ENCODE measurements at regions not wholly inside any gene's neighbourhood (a gene's known extent, or its start where the extent isn't known, plus 50 kb on each side); places are given as distances from the start of the nearest gene placed in this dataset.

GRCh38 chr6:9487128-9487527 lies 927.7 kb downstream of the TFAP2A start:
- no peak for TF ChIP-seq CTCF (IDR thresholded peaks at IDR 0.05; ENCODE audit: low read depth, low read length)
- no peak overlapping the region for H3K4me3 ChIP-seq (ENCODE audit: low read depth, low read length)

- H3K4me3 ChIP-seq (ENCODE audit: low read depth, low read length): no peak overlapping the region
- no peak for TF ChIP-seq CTCF (IDR thresholded peaks at IDR 0.05; ENCODE audit: low read depth, low read length)
These were observed 928.9 kb downstream of the TFAP2A start for GRCh38 chr6:9485992-9486391.

- TF ChIP-seq CTCF (IDR thresholded peaks at IDR 0.05; ENCODE audit: low read depth, low read length): no peak
- no peak overlapping the region for H3K4me3 ChIP-seq (ENCODE audit: low read depth, low read length)
These were observed 930.2 kb downstream of the TFAP2A start for GRCh38 chr6:9484686-9485085.

GRCh38 chr6:9484091-9484490 lies 930.8 kb downstream of the TFAP2A start:
- TF ChIP-seq CTCF (IDR thresholded peaks at IDR 0.05; ENCODE audit: low read depth, low read length): no peak
- no peak overlapping the region for H3K4me3 ChIP-seq (ENCODE audit: low read depth, low read length)

GRCh38 chr6:9482030-9482738 lies 932.7 kb downstream of the TFAP2A start:
- H3K4me3 ChIP-seq (ENCODE audit: low read depth, low read length): no peak overlapping the region
- TF ChIP-seq CTCF (IDR thresholded peaks at IDR 0.05; ENCODE audit: low read depth, low read length): no peak

GRCh38 chr6:9481292-9482029 lies 933.4 kb downstream of the TFAP2A start:
- no peak for TF ChIP-seq CTCF (IDR thresholded peaks at IDR 0.05; ENCODE audit: low read depth, low read length)
- no peak overlapping the region for H3K4me3 ChIP-seq (ENCODE audit: low read depth, low read length)

- no peak overlapping the region for H3K4me3 ChIP-seq (ENCODE audit: low read depth, low read length)
- TF ChIP-seq CTCF (IDR thresholded peaks at IDR 0.05; ENCODE audit: low read depth, low read length): no peak
These were observed 946.6 kb downstream of the TFAP2A start for GRCh38 chr6:9468277-9468676.

Data from WI38 (cell line).